ENCODE measurements at regions not wholly inside any gene's neighbourhood (a gene's known extent, or its start where the extent isn't known, plus 50 kb on each side); places are given as distances from the start of the nearest gene placed in this dataset.

GRCh38 chr10:130960531-130960930 is 351.0 kb downstream of the TCERG1L start:
- no peaks in the 10 kb centered on the region for H3K27me3 ChIP-seq
- no peak overlapping the region for H3K27ac ChIP-seq
- no peaks in the 10 kb centered on the region for H3K36me3 ChIP-seq
- no peak for TF ChIP-seq CTCF (IDR thresholded peaks at IDR 0.05)
- H3K4me3 ChIP-seq (ENCODE audit: low read depth in 1 of 2, low read length in 1 of 2): no peak overlapping the region
- H3K4me1 ChIP-seq (ENCODE audit: control insufficient read depth in 1 of 2, insufficient read depth in 1 of 2, low read depth in 1 of 2, low read length in 1 of 2): no peaks in the 10 kb centered on the region
- no peaks in the 10 kb centered on the region for H3K9me3 ChIP-seq

- no peak for TF ChIP-seq CTCF (IDR thresholded peaks at IDR 0.05)
- H3K4me1 ChIP-seq (ENCODE audit: control insufficient read depth in 1 of 2, insufficient read depth in 1 of 2, low read depth in 1 of 2, low read length in 1 of 2): no peaks in the 10 kb centered on the region
- no peak overlapping the region for H3K4me3 ChIP-seq (ENCODE audit: low read depth in 1 of 2, low read length in 1 of 2)
- no peaks in the 10 kb centered on the region for H3K27me3 ChIP-seq
- no peak overlapping the region for H3K27ac ChIP-seq
- no peaks in the 10 kb centered on the region for H3K9me3 ChIP-seq
- no peaks in the 10 kb centered on the region for H3K36me3 ChIP-seq
Observed at GRCh38 chr10:130961506-130962239, 349.8 kb downstream of the TCERG1L start.

- no peaks in the 10 kb centered on the region for H3K27me3 ChIP-seq
- no peaks in the 10 kb centered on the region for H3K36me3 ChIP-seq
- no peaks in the 10 kb centered on the region for H3K4me1 ChIP-seq (ENCODE audit: control insufficient read depth in 1 of 2, insufficient read depth in 1 of 2, low read depth in 1 of 2, low read length in 1 of 2)
- H3K4me3 ChIP-seq (ENCODE audit: low read depth in 1 of 2, low read length in 1 of 2): no peak overlapping the region
- no peak for TF ChIP-seq CTCF (IDR thresholded peaks at IDR 0.05)
- no peak overlapping the region for H3K27ac ChIP-seq
- H3K9me3 ChIP-seq: no peaks in the 10 kb centered on the region
Observed at GRCh38 chr10:130962240-130963051, 349.1 kb downstream of the TCERG1L start.

GRCh38 chr10:130963052-130963393 is 348.5 kb downstream of the TCERG1L start:
- no peaks in the 10 kb centered on the region for H3K27me3 ChIP-seq
- no peaks in the 10 kb centered on the region for H3K9me3 ChIP-seq
- no peak overlapping the region for H3K27ac ChIP-seq
- H3K4me3 ChIP-seq (ENCODE audit: low read depth in 1 of 2, low read length in 1 of 2): no peak overlapping the region
- H3K36me3 ChIP-seq: no peaks in the 10 kb centered on the region
- H3K4me1 ChIP-seq (ENCODE audit: control insufficient read depth in 1 of 2, insufficient read depth in 1 of 2, low read depth in 1 of 2, low read length in 1 of 2): no peaks in the 10 kb centered on the region
- TF ChIP-seq CTCF (IDR thresholded peaks at IDR 0.05): no peak

- H3K9me3 ChIP-seq: no peaks in the 10 kb centered on the region
- no peaks in the 10 kb centered on the region for H3K36me3 ChIP-seq
Observed at GRCh38 chr10:130963786-130964522, 347.6 kb downstream of the TCERG1L start.

More at GRCh38 chr10:130963786-130964522, 347.6 kb downstream of the TCERG1L start:
- TF ChIP-seq CTCF (IDR thresholded peaks at IDR 0.05): no peak
- no peak overlapping the region for H3K4me3 ChIP-seq (ENCODE audit: low read depth in 1 of 2, low read length in 1 of 2)
- no peak overlapping the region for H3K27ac ChIP-seq
- H3K4me1 ChIP-seq (ENCODE audit: control insufficient read depth in 1 of 2, insufficient read depth in 1 of 2, low read depth in 1 of 2, low read length in 1 of 2): no peaks in the 10 kb centered on the region
- H3K27me3 ChIP-seq: no peaks in the 10 kb centered on the region
